K562 (cell line): ENCODE measurements at regions not wholly inside any gene's neighbourhood (a gene's known extent, or its start where the extent isn't known, plus 50 kb on each side); places are given as distances from the start of the nearest gene placed in this dataset.

Source experiments
- ARHGAP35 ChIP-seq: fragments of 450-650 bp; IDR thresholded peaks from 2 replicates; pipeline ENCODE4 v1.6.1; 2018; ENCODE audit not compliant: partially characterized antibody
- BCL6 ChIP-seq: fragments of 250-450 bp; sonication (Bioruptor Pico); IDR thresholded peaks from 2 replicates; pipeline ENCODE4 v1.4.0; 2020
- CHD1 ChIP-seq: fragments of 200-600 bp; sonication (generic); IDR thresholded peaks from one replicate; pipeline ENCODE4 v1.6.1; 2012; ENCODE audit warnings: mild to moderate bottlenecking, moderate library complexity, low read length, inconsistent platforms
- FOXA3 ChIP-seq, 2 experiments: fragments of 450-650 bp in 1 of 2; sonication (generic) in 1 of 2; formaldehyde crosslinking; IDR thresholded peaks in 1 of 2; conservative IDR thresholded peaks in 1 of 2; 2 replicates each; pipeline versions ENCODE4 v1.4.0 to v1.8.0; 2020 to 2022; ENCODE audit warnings: mild to moderate bottlenecking in 2 of 2, missing genetic modification reagents in 1 of 2
- GATAD2B ChIP-seq: fragments of 450-650 bp; IDR thresholded peaks from 2 replicates; pipeline ENCODE4 v1.6.1; 2017; ENCODE audit warnings: mild to moderate bottlenecking, borderline replicate concordance
- MAZ ChIP-seq, 2 experiments: fragments of 450-650 bp in 1 of 2; sonication (generic) in 1 of 2; formaldehyde crosslinking; IDR thresholded peaks in 1 of 2; conservative IDR thresholded peaks in 1 of 2; 2 replicates each; pipeline versions ENCODE4 v1.4.0 to v1.5.0; 2020; ENCODE audit warnings: mild to moderate bottlenecking in 1 of 2, missing genetic modification reagents in 1 of 2
- NCOA1 ChIP-seq: fragments of 450-650 bp; IDR thresholded peaks from 2 replicates; pipeline ENCODE4 v1.6.1; 2016; ENCODE audit warnings: low read depth
- POLR2B ChIP-seq: fragments of 450-650 bp; IDR thresholded peaks from 2 replicates; pipeline ENCODE4 v1.6.1; 2018; ENCODE audit warnings: low read depth; ENCODE audit not compliant: partially characterized antibody
- SIN3A ChIP-seq, 2 experiments: fragments of 150-350 bp in 1 of 2; IDR thresholded peaks; 2 replicates each; pipeline ENCODE4 v1.6.1; 2011 to 2016; ENCODE audit warnings: borderline replicate concordance in 2 of 2, low read depth in 2 of 2, low read length in 2 of 2, mild to moderate bottlenecking in 2 of 2, moderate library complexity in 2 of 2; ENCODE audit not compliant: control insufficient read depth in 1 of 2
- ZNF239 ChIP-seq: fragments of 250-450 bp; sonication (Bioruptor Pico); IDR thresholded peaks from 2 replicates; pipeline ENCODE4 v1.4.0; 2020; ENCODE audit warnings: mild to moderate bottlenecking
- TF ChIP-seq, protein P1 (sequence below): fragments of 250-450 bp; sonication (Bioruptor Pico); IDR thresholded peaks from 2 replicates; pipeline ENCODE4 v1.4.0; 2020; ENCODE audit warnings: mild to moderate bottlenecking
- TF ChIP-seq, protein P2 (sequence below): fragments of 250-450 bp; sonication (Bioruptor Pico); IDR thresholded peaks from 2 replicates; pipeline ENCODE4 v1.5.0; 2021; ENCODE audit warnings: mild to moderate bottlenecking, moderate library complexity
- TF ChIP-seq, protein P3 (sequence below), 3 experiments: IDR thresholded peaks in 2 of 3; conservative IDR thresholded peaks in 1 of 3; 2 replicates each; pipeline ENCODE4 v1.5.1; 2011 to 2012; ENCODE audit warnings: low read length in 3 of 3, mild to moderate bottlenecking in 3 of 3, control low read depth in 2 of 3, improper control_type of control experiment in 1 of 3, inconsistent platforms in 1 of 3, low read depth in 1 of 3, mixed read lengths in 1 of 3, moderate library complexity in 1 of 3; ENCODE audit not compliant: insufficient read depth in 2 of 3
- TF ChIP-seq, protein P4 (sequence below), 2 experiments: fragments of 450-650 bp in 1 of 2; sonication (generic) in 1 of 2; formaldehyde crosslinking in 1 of 2; IDR thresholded peaks in 1 of 2; conservative IDR thresholded peaks in 1 of 2; 2 replicates each; pipeline versions ENCODE4 v1.6.1 to v1.8.1; 2016 to 2023; ENCODE audit warnings: mild to moderate bottlenecking in 2 of 2, moderate library complexity in 2 of 2, inconsistent platforms in 1 of 2, missing genetic modification reagents in 1 of 2

DNA sequence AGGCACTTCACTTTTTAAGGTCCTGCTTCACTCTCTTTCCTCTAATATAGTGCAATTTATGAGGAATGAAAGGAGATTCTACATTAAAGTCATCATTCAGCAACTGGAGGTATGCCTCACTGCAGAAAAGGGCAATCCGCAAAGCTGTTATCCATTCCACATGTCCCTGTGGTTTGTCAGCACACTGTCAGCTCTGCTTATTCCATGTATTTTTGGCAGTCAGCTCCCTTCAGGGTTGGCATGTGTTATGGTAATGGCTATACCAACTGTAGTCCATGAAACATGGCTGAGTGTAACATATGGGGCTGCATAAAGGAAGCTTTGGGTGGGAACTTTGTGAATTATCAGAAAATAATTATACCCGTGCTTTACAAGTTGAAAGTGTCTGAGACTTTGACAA is 154.1 kb downstream of the GALC start:
- no peak for TF ChIP-seq BCL6 (CRISPR knock-in tag)
- TF ChIP-seq FOXA3 (CRISPR knock-in tag; conservative IDR thresholded peaks at IDR 0.05 in 1 of 2, IDR thresholded peaks at IDR 0.05 in 1 of 2) = no peak
- TF ChIP-seq ARHGAP35 = no peak
- no peak for TF ChIP-seq CHD1
- TF ChIP-seq, protein P1, sequence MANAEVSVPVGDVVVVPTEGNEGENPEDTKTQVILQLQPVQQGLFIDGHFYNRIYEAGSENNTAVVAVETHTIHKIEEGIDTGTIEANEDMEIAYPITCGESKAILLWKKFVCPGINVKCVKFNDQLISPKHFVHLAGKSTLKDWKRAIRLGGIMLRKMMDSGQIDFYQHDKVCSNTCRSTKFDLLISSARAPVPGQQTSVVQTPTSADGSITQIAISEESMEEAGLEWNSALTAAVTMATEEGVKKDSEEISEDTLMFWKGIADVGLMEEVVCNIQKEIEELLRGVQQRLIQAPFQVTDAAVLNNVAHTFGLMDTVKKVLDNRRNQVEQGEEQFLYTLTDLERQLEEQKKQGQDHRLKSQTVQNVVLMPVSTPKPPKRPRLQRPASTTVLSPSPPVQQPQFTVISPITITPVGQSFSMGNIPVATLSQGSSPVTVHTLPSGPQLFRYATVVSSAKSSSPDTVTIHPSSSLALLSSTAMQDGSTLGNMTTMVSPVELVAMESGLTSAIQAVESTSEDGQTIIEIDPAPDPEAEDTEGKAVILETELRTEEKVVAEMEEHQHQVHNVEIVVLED (CRISPR knock-in tag) = no peak
- no peak for TF ChIP-seq MAZ (CRISPR knock-in tag; conservative IDR thresholded peaks at IDR 0.05 in 1 of 2, IDR thresholded peaks at IDR 0.05 in 1 of 2)
- TF ChIP-seq ZNF239 (CRISPR knock-in tag) = no peak
- TF ChIP-seq, protein P2, sequence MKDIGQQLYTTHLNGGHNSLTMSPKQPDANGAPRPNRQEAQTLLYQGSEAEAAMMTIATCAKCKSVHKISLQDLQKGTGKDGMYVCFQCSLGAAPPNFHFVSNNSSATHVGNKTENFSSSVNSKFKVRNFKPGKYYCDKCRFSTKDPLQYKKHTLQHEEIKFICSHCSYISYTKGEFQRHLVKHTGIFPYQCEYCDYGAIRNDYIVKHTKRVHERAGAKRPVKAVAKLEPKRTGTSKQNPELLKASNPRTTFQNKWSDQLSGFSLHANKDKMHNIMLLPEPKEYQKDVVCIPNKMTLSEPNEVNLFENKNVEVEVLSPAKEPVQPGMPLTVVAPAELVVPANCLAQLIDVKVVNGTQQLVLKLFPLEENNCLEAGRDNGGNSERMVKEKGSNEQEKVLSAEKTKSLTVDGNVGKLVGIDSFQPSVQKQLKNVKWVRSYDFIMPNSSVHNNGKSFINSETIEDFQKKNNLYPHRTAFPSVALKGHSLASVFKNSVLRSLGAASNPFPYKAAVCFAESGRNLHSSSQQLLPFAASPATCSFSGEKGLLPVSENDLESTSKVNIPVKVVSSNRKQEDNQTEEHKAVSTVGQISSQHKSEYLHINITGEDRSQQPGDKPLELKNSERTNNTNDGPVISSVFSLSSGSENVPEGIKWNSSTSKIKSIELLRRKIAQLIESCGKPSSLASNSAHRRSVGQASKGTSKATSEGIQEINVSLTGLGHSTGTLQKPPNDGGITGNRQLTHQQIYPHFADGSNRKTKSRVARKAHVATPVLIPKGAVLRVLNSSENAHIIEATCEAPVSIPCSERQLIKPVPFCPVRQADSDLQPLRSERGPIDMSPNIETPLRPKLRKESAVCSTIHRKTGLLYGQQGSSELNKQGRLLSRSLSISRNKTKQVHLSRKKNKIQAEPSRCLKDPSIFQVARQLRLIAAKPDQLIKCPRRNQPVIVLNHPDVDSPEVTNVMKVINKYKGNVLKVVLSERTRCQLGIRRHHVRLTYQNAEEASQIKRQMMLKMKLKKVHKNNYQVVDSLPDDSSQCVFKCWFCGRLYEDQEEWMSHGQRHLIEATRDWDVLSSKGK (CRISPR knock-in tag) = no peak
- TF ChIP-seq, protein P3, sequence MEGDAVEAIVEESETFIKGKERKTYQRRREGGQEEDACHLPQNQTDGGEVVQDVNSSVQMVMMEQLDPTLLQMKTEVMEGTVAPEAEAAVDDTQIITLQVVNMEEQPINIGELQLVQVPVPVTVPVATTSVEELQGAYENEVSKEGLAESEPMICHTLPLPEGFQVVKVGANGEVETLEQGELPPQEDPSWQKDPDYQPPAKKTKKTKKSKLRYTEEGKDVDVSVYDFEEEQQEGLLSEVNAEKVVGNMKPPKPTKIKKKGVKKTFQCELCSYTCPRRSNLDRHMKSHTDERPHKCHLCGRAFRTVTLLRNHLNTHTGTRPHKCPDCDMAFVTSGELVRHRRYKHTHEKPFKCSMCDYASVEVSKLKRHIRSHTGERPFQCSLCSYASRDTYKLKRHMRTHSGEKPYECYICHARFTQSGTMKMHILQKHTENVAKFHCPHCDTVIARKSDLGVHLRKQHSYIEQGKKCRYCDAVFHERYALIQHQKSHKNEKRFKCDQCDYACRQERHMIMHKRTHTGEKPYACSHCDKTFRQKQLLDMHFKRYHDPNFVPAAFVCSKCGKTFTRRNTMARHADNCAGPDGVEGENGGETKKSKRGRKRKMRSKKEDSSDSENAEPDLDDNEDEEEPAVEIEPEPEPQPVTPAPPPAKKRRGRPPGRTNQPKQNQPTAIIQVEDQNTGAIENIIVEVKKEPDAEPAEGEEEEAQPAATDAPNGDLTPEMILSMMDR (IDR thresholded peaks at IDR 0.05 in 2 of 3, conservative IDR thresholded peaks at IDR 0.05 in 1 of 3; ENCODE audit: insufficient read depth in 2 of 3, low read depth in 1 of 3, low read length in 3 of 3) = no peak
- no peak for TF ChIP-seq GATAD2B
- no peak for TF ChIP-seq NCOA1
- TF ChIP-seq, protein P4, sequence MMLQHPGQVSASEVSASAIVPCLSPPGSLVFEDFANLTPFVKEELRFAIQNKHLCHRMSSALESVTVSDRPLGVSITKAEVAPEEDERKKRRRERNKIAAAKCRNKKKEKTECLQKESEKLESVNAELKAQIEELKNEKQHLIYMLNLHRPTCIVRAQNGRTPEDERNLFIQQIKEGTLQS (IDR thresholded peaks at IDR 0.05) = no peak
- TF ChIP-seq, protein P4 (CRISPR knock-in tag; conservative IDR thresholded peaks at IDR 0.05) = no peak
- TF ChIP-seq SIN3A (IDR thresholded peaks at IDR 0.05; ENCODE audit: borderline replicate concordance in 2 of 2, control insufficient read depth in 1 of 2, low read depth in 2 of 2, low read length in 2 of 2) = no peak
- TF ChIP-seq POLR2B = no peak
